HUES6 (cell line): ENCODE measurements at regions not wholly inside any gene's neighbourhood (a gene's known extent, or its start where the extent isn't known, plus 50 kb on each side); places are given as distances from the start of the nearest gene placed in this dataset.

ENCODE experiments used
- H3K27ac ChIP-seq: 2 replicates; pipeline ENCODE4 v1.7.0; 2013; ENCODE audit warnings: low read depth, mild to moderate bottlenecking, low read length, inconsistent platforms
- H3K27me3 ChIP-seq: 2 replicates; pipeline ENCODE4 v1.6.1; 2013; ENCODE audit warnings: low read length; ENCODE audit not compliant: control insufficient read depth, insufficient read depth
- H3K36me3 ChIP-seq: 2 replicates; pipeline ENCODE4 v1.6.1; 2013; ENCODE audit warnings: low read length; ENCODE audit not compliant: control insufficient read depth, insufficient read depth
- H3K4me1 ChIP-seq: 2 replicates; pipeline ENCODE4 v1.6.1; 2013; ENCODE audit warnings: low read length; ENCODE audit not compliant: control insufficient read depth, insufficient read depth
- H3K4me3 ChIP-seq: 2 replicates; pipeline ENCODE4 v1.5.1; 2013; ENCODE audit warnings: low read depth, low read length
- H3K9ac ChIP-seq: one replicate; pipeline ENCODE4 v1.6.1; 2013; ENCODE audit warnings: mild to moderate bottlenecking, low read length
- H3K9me3 ChIP-seq: 2 replicates; pipeline ENCODE4 v1.6.1; 2013; ENCODE audit warnings: low read depth, low read length; ENCODE audit not compliant: control insufficient read depth, insufficient read depth

- H3K4me3 ChIP-seq = no peak overlapping the region
- H3K9me3 ChIP-seq = no peaks in the 10 kb centered on the region
- H3K4me1 ChIP-seq = peaks cover 32% of the 10 kb centered on the region
- H3K9ac ChIP-seq = no peak overlapping the region
- no peaks in the 10 kb centered on the region for H3K27me3 ChIP-seq
- H3K27ac ChIP-seq = no peak overlapping the region; the same call in 1 of the 2 replicates
- H3K36me3 ChIP-seq = peaks cover 6% of the 10 kb centered on the region; the same call in 1 of the 2 replicates
These were observed 243.3 kb downstream of the SOX4 start for GRCh38 chr6:21836772-21837425.

GRCh38 chr6:21840428-21840827 lies 246.9 kb downstream of the SOX4 start:
- no peak overlapping the region for H3K27ac ChIP-seq
- H3K9me3 ChIP-seq = no peaks in the 10 kb centered on the region
- H3K4me1 ChIP-seq = peaks cover 53% of the 10 kb centered on the region
- H3K4me3 ChIP-seq = no peak overlapping the region
- no peak overlapping the region for H3K9ac ChIP-seq
- no peaks in the 10 kb centered on the region for H3K27me3 ChIP-seq
- peaks cover 6% of the 10 kb centered on the region; the same call in 1 of the 2 replicates for H3K36me3 ChIP-seq

GRCh38 chr6:21842875-21843645 lies 249.5 kb downstream of the SOX4 start:
- Histone ChIP-seq H3K27me3 (no peaks in the 10 kb centered on the region), H3K9me3 (no peaks in the 10 kb centered on the region), H3K36me3 (peaks cover 6% of the 10 kb centered on the region; the same call in 1 of the 2 replicates), H3K4me3 (no peak overlapping the region), H3K27ac (no peak overlapping the region), H3K4me1 (peaks cover 41% of the 10 kb centered on the region), H3K9ac (no peak overlapping the region)

- Histone ChIP-seq H3K27me3 (no peaks in the 10 kb centered on the region), H3K9me3 (peaks cover under 1% of the 10 kb centered on the region; the same call in 1 of the 2 replicates), H3K27ac (no peak overlapping the region), H3K36me3 (peaks cover 6% of the 10 kb centered on the region; the same call in 1 of the 2 replicates), H3K4me3 (no peak overlapping the region), H3K9ac (no peak overlapping the region), H3K4me1 (peaks cover 41% of the 10 kb centered on the region)
These were observed 250.8 kb downstream of the SOX4 start for GRCh38 chr6:21844120-21844917.

- peaks cover 4% of the 10 kb centered on the region; the same call in 1 of the 2 replicates for H3K9me3 ChIP-seq
- no peak overlapping the region for H3K27ac ChIP-seq
- H3K36me3 ChIP-seq = peaks cover 5% of the 10 kb centered on the region; the same call in 1 of the 2 replicates
- H3K4me3 ChIP-seq = no peak overlapping the region
- peaks cover 41% of the 10 kb centered on the region for H3K4me1 ChIP-seq
- H3K9ac ChIP-seq = no peak overlapping the region
- H3K27me3 ChIP-seq = no peaks in the 10 kb centered on the region
These were observed 251.5 kb downstream of the SOX4 start for GRCh38 chr6:21845018-21845417.

- Histone ChIP-seq H3K27ac (no peak overlapping the region), H3K4me1 (peaks cover 35% of the 10 kb centered on the region), H3K9ac (no peak overlapping the region), H3K27me3 (no peaks in the 10 kb centered on the region), H3K9me3 (peaks cover 4% of the 10 kb centered on the region; the same call in 1 of the 2 replicates), H3K4me3 (no peak overlapping the region), H3K36me3 (no peaks in the 10 kb centered on the region; the same call in 1 of the 2 replicates)
These were observed 252.0 kb downstream of the SOX4 start for GRCh38 chr6:21845439-21846140.

GRCh38 chr6:21846541-21847451 lies 253.2 kb downstream of the SOX4 start:
- Histone ChIP-seq H3K27me3 (no peaks in the 10 kb centered on the region), H3K4me1 (peaks cover 34% of the 10 kb centered on the region), H3K27ac (no peak overlapping the region), H3K36me3 (no peaks in the 10 kb centered on the region; the same call in 1 of the 2 replicates), H3K4me3 (no peak overlapping the region), H3K9me3 (peaks cover 4% of the 10 kb centered on the region; the same call in 1 of the 2 replicates), H3K9ac (no peak overlapping the region)

GRCh38 chr6:21847711-21848480 lies 254.3 kb downstream of the SOX4 start:
- peaks cover 30% of the 10 kb centered on the region for H3K4me1 ChIP-seq
- peaks cover 4% of the 10 kb centered on the region; the same call in 1 of the 2 replicates for H3K9me3 ChIP-seq
- H3K9ac ChIP-seq = no peak overlapping the region
- H3K27ac ChIP-seq = no peak overlapping the region
- H3K27me3 ChIP-seq = no peaks in the 10 kb centered on the region
- H3K36me3 ChIP-seq = no peaks in the 10 kb centered on the region; the same call in 1 of the 2 replicates
- H3K4me3 ChIP-seq = no peak overlapping the region

- Histone ChIP-seq H3K9ac (no peak overlapping the region), H3K27ac (no peak overlapping the region), H3K36me3 (no peaks in the 10 kb centered on the region; the same call in 1 of the 2 replicates), H3K4me1 (peaks cover 10% of the 10 kb centered on the region), H3K4me3 (no peak overlapping the region), H3K27me3 (no peaks in the 10 kb centered on the region), H3K9me3 (peaks cover 4% of the 10 kb centered on the region; the same call in 1 of the 2 replicates)
These were observed 257.1 kb downstream of the SOX4 start for GRCh38 chr6:21850691-21851090.
